T-helper 2 cell treated with Interferon-gamma antibody and Interleukin-4, amounts not matched to agents 100 ng/mL and 5 ng/mL, for 36 hours (primary cell): ENCODE measurements at regions not wholly inside any gene's neighbourhood (a gene's known extent, or its start where the extent isn't known, plus 50 kb on each side); places are given as distances from the start of the nearest gene placed in this dataset.
"Not testable (repeated sequence)": the region's sequence is repeated elsewhere in the genome, so short reads cannot be mapped to it uniquely, and the experiment has no call there.

Experiments
- intact Hi-C: fragments of 100-400 bp; cut with micrococcal nuclease; formaldehyde crosslinking; loops from one replicate; pipeline ENCODE4 v1.15.1; 2023

DNA sequence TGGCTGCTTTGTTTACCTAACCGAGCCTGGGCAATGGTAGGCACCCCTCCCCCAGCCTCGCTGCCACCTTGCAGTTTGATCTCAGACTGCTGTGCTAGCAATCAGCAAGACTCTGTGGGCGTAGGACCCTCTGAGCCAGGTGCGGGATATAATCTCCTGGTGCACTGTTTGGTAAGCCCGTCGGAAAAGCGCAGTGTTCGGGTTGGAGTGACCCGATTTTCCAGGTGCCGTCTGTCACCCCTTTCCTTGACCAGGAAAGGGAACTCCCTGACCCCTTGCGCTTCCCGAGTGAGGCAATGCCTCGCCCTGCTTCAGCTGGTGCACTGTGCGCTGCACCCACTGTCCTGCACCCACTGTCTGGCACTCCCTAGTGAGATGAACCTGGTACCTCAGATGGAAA is 482.2 kb upstream of the SMC2 start:
- intact Hi-C loops: not testable (repeated sequence)

DNA sequence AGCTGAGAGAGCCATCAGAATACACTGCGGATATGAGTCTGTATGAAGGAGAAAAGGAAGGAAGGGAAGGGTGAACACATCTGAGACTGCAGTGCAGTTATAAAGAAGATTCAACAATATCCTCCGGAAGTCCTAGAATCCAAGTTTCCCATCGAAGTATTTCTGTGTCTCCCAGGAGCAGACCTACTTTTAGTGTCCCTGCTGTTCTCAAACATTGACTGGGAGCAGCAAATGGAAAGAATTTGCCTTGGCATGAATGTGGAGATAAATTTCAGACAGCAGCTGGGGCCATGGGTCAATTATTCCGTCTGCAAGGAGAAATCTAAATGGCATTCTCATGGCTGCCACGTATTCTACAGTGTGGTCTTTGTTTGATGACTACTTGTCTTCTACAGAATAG is 478.1 kb upstream of the SMC2 start:
- intact Hi-C loops: no loop called here

DNA sequence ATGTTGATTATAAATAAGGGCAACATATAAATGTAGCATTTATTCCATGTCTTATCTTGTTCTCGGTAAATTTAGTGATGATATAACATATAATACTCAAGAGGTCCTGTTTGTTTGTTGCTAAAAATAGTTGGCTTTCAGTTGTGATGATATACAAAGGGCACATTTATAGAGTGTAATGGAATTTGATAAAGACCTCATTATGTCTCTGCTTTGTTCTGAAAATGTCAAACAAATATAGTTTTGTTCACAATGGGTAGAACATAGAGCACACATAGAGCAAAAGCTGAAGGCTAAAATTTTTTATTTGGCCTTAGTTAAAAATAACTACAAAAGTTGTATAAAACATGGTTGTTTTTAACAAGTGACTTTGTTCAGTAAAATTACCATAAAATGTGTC is 477.1 kb upstream of the SMC2 start:
- intact Hi-C loops: no loop called here

DNA sequence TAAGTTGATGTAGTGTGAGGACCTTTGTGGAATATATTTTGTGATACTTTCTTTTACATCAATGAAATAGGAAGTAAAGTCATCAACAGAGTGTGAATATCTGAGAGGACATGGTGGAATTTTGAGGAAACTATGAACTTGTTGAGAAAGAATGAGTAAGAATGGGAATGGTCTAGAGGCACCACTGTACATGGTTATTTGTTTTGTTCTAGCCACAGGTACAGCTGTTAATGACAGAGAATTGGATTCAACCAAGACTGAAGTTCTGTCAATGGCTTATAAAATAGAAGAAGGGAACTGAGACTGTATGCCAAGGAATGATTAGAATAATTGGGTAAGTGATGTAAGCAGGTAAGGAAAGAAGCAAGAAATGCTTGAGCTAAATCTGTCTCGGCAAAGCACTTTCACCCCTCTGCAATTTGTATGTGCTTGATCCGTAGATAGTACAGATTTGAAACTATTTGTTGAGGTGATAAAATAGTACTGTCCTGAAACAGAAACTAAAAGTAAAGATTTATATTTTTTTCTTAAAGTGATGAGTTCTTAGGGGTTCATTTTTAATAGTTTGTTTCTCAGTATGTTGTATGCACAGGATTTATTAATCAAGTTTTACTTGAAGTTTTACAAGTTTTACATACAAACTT is 468.8 kb upstream of the SMC2 start:
- intact Hi-C loops: no loop called here

DNA sequence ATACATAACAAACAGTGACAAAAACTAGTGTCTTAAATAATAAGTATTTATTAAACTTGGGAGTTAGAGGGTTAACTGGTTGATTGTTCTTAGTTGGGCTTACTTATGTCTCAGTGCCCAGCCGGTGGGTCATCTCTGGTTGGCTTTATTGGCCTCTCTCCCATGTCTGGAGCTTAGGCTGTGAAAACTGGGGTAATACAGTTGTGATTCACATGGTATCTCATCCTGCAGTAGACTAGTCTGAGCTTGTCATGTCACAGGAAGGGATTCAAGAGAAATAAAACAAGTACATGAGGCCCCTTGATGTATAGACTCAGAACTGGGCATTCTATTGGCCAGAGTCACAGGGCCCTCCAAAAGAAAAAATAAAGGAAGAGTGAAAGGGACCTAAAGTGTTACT is 466.4 kb upstream of the SMC2 start:
- intact Hi-C loops: no loop called here

DNA sequence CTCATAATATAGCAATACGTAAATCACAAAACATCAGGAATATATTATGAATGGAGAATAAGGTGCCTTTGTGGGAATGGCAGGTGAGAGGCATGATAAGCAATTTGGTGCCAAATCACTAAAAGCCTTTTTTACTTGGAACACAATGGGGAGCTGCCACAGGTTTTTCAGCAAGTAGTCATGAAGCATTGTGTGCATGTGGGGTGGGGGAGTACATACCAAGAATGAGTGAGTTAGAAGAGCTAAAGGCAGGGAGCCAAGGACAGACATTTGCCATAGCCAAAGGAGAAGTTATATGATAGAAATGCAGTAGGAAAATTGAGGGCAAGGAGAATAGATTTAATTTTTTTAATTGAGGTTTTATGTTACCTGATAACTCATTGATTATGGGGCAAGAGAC is 445.0 kb upstream of the SMC2 start:
- intact Hi-C loops: no loop called here

DNA sequence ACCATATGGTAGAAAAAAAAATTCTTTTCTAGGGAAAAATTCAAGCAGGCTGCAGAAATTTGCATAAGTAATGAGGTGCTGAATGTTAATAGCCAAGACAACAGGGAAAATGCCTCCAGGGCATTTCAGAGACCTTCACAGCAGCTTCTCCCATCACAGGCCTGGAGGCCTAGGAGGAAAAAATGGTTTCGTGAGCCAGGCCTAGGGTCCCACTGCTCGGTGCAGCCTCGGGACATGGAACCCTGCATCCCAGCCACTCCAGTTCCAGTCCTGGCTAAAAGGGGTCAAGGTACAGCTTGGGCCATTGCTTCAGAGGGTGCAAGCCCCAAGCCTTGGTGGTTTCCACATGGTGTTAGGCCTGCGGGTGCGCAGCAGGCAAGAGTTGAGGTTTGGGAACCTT is 436.0 kb upstream of the SMC2 start:
- intact Hi-C loops: no loop called here

DNA sequence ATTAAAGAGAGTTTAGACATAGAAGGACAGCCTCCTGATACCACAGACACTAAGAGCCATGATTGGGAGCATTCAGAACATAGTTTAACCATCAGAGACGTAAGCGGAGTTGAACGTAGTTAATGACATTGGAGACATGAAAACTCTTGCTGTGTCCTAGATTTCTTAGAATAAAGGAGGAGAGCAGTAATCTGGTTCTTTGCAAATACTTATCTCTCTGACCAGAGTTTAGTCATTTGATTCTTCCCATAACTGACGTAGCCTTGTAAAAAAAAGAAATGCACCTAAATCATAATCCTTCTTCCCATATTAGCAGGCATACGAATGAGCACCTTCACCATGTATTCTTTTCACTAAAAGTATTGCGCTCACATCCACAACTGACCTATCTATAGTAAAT is 433.3 kb upstream of the SMC2 start:
- intact Hi-C loops: no loop called here

DNA sequence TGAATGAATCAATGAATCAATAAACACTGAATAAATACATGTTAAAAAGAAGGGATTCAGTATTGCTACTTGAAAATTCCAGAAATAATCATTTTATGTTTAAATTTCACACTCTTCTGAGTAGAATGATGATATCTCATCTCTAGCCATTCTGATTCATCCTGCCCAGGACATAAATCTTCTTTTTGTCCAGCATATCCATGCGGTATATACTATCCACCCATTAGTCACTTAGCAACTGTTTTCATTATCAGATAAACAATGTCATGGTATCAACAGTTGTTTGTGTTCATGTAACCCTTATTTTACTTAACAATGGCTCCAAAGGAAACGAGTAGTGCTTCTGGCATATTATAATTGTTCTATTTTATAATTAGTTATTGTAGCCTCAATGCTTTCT is 432.4 kb upstream of the SMC2 start:
- intact Hi-C loops: no loop called here

DNA sequence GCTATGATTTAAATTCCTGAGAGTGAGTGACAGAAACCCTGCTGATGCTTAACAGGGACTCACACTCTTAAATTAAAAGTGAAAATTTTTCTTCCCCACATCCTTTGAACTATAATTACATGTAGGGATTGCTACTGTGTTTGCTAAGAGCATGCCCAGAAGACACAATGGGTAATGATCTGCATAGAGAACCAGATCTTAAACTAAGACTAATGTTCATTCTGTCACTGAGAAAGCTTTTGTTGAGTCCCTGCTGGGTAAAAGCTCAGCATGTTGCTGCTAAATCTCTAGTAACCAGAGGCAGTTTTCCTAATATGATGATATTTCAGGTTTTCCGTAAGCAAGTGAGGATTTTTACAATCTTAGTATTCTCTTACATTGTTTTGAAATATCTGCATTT is 424.8 kb upstream of the SMC2 start:
- intact Hi-C loops: no loop called here

DNA sequence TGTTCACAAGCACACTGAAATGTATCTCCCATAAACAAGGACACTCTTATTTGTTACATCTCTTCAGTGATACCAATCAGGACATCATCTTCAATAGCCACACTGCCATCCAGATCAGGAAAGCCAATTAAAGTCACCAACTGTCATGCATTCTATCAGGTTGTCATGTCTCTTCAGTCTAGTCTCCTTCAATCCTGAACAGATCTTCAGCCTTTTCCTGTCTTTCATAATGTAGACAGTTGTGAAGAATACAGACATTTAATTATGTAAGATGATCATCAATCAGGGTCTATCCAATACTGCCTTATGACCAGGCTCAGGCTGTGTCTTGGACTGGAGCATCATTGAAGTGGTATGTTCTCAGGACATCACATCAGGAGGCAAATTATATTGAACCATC is 419.8 kb upstream of the SMC2 start:
- intact Hi-C loops: no loop called here

DNA sequence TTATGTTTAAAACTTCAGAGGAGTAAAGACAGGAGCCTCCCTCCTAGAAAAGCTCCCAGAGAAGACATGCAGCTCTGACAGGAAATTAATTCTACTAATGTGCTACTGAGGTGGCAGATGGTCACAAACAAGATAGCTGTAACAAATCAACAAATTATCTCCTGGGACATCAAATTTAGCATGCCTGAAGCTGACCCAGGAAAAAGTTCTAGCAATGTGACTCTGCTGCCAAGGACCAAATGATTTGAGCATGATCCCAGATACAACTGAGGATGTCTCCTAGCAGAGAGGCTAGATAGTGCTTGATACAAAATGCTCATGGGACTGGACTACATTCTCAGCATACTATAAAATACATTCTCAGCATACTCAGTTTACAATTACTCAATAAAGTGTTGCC is 413.5 kb upstream of the SMC2 start:
- intact Hi-C loops: no loop called here

DNA sequence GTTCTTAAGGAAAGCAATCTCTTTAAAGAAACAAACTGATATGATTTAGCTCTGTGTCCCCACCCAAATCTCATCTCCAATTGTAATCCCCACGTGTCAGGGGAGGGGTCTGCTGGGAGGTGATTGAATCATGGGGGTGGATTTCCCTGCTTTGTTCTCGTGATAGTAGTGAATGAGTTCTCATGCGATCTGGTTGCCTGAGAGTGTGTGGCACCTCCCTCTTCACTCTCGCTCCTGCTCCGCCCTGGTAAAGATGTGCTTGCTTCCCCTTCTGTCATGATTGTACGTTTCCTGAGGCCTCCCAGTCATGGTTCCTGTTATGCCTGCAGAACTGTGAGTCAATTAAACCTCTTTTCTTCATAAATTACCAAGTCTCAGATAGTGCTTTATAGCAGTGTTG is 412.7 kb upstream of the SMC2 start:
- intact Hi-C loops: no loop called here

DNA sequence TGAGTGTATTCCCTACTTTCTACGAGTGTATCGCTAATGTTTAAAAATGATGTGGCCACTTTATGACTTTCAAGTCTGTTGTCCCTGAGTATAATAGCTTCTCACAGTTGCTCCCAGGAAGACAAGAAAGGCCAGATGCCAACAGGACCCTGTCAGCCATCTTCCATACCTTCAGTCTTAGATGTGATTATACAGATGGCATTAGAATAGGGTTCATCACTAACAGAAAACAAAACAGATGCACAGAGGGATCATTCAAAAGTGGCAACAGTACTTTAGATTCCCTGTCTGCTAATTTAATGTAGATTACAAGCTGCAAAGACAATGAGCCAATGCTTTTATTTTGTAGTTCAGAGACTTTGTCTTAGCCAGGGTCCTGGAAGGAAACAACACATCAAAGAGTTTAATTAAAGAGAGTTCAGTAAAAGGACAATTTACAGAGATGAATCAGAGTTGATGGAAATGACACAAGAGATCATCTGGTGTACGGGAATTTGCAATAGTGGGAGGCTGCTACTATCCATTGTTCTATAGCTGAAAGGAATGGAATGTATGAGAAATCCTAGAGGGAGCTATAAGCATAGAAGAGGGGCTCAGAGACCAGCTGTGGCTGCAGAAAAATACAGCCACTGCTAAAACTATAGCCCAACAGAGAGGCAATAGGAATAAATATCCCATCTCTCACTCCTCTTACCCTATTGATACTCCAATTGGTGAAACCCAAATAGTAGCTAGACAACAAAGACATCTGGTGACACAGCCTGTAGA is 393.7 kb upstream of the SMC2 start:
- intact Hi-C loops: no loop called here

DNA sequence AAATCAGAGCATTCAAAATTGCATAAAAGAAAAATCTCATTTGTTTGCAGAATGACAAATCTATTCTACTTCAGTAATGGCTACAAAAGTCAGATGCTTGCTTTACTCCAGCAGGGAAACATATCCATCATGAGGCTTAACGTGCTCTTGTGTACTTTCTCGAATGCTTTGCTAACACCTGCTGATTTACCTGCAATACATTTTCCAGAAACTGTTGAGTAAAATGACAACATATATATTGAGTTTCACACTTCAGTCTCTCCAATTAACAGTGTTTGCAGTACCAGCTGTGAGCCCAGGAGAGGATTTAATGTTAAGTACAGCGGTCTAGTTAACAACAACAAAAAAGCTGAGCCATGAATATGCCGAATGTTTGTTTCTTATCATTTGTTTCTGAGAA is 391.5 kb upstream of the SMC2 start:
- intact Hi-C loops: no loop called here

DNA sequence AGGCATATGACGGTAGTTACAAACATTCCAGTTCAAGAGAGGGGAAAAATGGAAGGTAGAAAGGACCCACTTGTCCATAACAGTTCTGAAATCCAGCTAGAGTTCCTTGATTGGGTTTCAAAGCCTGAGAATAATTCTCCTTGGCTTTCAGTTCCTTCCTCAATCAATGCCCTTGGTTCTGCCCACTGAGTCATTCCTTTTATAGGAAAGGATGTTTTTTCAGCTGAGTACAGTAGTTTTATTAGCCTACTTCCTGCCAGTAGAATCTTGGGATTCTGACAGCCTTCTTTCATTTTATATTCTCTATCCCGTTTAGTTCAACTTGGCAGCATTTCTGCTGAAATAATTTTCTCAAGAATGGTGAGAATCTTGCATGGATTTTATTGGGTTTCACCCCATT is 386.9 kb upstream of the SMC2 start:
- intact Hi-C loops: no loop called here

DNA sequence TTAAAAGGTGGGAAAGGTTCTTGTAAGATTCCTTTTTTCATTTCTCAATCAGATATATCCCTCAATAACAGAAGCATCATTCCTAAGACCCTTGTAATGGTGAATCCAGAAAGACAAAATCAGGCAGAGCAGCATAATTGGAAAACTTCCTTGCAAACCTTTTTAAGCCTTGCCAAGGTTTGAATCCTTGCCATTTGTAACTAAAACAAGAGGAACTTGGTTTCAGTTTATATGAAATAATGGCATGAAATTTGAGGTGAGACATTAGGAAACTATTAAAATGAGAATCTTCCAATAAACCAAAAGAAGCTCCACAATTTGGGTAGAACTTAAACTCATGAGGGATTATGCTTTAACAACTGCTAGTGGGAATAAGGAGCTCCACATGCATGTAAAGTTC is 384.7 kb upstream of the SMC2 start:
- intact Hi-C loops: loop anchor here (1.0 kb wide), 1 partner anchor 34 kb away; no protein-coding TSS in a partner anchor

DNA sequence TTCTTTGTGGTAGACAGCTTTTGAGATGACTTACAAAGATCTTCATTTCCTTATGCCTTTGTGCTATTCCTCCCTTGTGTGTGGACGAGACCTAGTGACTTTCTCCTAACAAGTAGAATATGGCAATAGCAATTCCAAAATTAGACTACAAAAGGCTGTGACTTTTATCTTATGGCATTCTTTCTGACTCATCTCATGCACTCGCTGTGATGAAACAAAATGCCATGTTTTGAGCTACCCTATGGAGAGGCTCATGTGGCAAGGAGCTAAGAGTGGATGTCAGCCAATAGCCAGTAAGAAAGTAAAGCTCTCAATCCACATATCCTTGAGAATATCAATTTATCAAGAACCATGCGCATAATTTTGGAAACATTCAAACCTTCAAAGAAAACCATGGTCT is 380.5 kb upstream of the SMC2 start:
- intact Hi-C loops: no loop called here

DNA sequence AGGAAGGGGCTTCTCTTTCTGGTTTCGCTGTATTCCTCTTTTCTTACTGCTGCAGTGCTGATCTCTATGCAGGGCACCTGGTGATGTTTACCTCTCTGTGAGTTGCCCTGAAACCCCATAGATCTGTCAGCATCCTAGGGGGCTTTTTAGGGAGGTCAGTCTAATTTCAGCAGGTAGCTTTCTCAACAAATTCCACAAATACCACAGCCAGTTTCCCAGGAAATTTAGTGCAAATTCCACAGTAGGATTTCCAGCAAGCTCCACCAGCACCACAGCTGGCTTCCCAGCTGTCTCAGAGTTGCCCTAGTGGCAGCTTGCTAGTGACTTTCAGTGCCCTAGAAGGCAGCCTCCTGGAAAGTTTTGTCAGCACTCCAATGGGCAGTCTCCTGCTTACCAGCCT is 379.1 kb upstream of the SMC2 start:
- intact Hi-C loops: no loop called here

DNA sequence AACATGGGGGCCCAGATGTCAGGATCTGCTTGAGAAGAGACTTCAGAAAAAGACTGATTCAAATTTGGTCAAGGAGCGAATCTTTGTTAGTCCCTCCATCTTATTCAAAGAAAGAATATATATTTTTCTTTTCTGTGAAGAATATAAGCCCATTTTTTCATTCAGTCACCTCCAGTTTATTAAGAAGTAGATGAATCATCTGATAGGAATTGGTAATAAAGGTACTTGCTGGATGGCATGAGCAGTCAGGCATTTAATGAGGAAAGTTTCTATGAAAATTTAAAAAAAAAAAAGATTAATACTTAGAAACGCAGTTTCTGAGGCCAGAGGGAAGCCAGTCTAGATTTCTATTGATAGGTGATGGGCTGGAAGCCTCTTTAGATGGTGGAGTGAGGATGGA is 373.1 kb upstream of the SMC2 start:
- intact Hi-C loops: no loop called here

DNA sequence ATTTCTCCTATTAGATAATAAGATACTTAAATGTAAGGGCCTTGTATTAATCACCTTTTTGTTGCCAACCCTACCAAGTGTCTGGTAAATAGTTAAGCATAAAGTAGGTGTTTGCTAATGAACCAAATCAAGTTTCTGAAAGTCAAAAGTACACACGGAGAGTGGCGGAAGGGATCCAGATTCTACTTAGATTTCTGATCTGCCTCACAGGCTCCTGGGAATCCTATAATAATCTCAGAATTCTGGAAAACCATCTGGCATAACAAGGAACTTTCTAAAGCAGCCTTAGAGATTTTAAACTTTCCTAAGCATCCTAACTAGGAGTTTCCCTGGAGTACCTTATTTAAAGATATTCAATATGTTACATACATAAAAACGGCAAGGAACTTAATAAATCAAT is 363.2 kb upstream of the SMC2 start:
- intact Hi-C loops: no loop called here

DNA sequence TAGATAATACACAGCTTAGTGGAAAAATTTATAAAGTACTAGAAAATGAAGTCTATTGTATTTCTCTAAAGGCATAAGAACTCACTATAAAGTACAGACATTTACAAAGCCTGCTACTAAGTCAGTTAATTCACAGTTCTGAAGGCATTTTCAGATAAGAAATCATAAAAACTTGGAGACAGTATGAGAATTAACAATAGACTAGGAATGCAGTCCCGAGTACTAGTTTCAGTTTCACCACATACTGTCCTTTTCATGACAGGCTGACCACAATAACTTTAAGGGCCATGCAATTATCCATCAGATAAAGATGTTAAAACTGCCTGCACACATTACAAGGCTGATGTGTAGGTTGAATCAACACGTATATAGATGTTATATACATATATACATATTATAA is 362.6 kb upstream of the SMC2 start:
- intact Hi-C loops: no loop called here

DNA sequence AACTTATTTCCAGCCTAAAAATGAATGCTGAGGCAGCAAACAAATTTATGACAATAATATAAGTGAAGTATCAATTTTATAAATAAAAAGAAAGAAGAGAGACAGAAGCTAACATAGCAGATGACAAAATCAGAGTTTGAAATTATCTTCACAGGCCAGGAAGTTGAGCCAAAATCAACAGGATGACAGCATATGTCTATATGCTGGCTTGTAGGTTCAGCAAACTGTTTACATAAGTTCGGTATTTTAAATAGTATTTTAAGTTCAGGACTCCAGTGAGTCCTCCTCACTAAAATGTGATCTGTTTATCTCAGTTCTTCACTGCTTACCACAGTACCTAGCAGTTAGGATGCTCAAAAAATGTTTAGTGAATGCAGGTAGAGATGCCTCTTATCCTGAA is 359.6 kb upstream of the SMC2 start:
- intact Hi-C loops: no loop called here
